GM18861 (cell line): ENCODE measurements at regions not wholly inside any gene's neighbourhood (a gene's known extent, or its start where the extent isn't known, plus 50 kb on each side); places are given as distances from the start of the nearest gene placed in this dataset.

ENCODE experiments used
- ATAC-seq: cut with Tn5 transposase; IDR thresholded peaks from one replicate; pipeline ENCODE4 v1.9.1; 2021; ENCODE audit not compliant: unreplicated experiment

GRCh38 chr13:44210525-44210924 lies 163.1 kb upstream of the SERP2 start:
- no peak for ATAC-seq

GRCh38 chr13:44211286-44211685 lies 162.3 kb upstream of the SERP2 start:
- ATAC-seq: no peak

GRCh38 chr13:44211704-44212346 lies 161.8 kb upstream of the SERP2 start:
- no peak for ATAC-seq

GRCh38 chr13:44212633-44213396 lies 160.8 kb upstream of the SERP2 start:
- no peak for ATAC-seq

- no peak for ATAC-seq
These were observed 155.0 kb upstream of the SERP2 start for GRCh38 chr13:44218501-44219240.

- ATAC-seq: no peak
These were observed 153.8 kb upstream of the SERP2 start for GRCh38 chr13:44219577-44220548.

GRCh38 chr13:44220948-44221347 lies 152.7 kb upstream of the SERP2 start:
- no peak for ATAC-seq

- no peak for ATAC-seq
These were observed 152.0 kb upstream of the SERP2 start for GRCh38 chr13:44221657-44222056.

- ATAC-seq: no peak
These were observed 149.7 kb upstream of the SERP2 start for GRCh38 chr13:44223770-44224444.

GRCh38 chr13:44224450-44225149 lies 149.0 kb upstream of the SERP2 start:
- ATAC-seq: no peak

GRCh38 chr13:44229371-44230030 lies 144.1 kb upstream of the SERP2 start:
- ATAC-seq: no peak

GRCh38 chr13:44230071-44230470 lies 143.6 kb upstream of the SERP2 start:
- no peak for ATAC-seq

- ATAC-seq: no peak
These were observed 142.9 kb upstream of the SERP2 start for GRCh38 chr13:44230736-44231135.

- ATAC-seq: no peak
These were observed 141.7 kb upstream of the SERP2 start for GRCh38 chr13:44231786-44232516.

GRCh38 chr13:44232774-44233173 lies 140.8 kb upstream of the SERP2 start:
- no peak for ATAC-seq

GRCh38 chr13:44234566-44234965 lies 139.1 kb upstream of the SERP2 start:
- ATAC-seq: no peak

- ATAC-seq: no peak
These were observed 137.3 kb upstream of the SERP2 start for GRCh38 chr13:44236370-44236769.

- no peak for ATAC-seq
These were observed 136.8 kb upstream of the SERP2 start for GRCh38 chr13:44236801-44237207.
